Muscle of back (tissue), 3 donors: ENCODE measurements at regions not wholly inside any gene's neighbourhood (a gene's known extent, or its start where the extent isn't known, plus 50 kb on each side); places are given as distances from the start of the nearest gene placed in this dataset.

ENCODE experiments used
- DNase-seq, 3 donors: peaks; one replicate each; pipeline versions ENCODE4 v3.0.0 to v3.0.0-alpha.2; 2013

DNA sequence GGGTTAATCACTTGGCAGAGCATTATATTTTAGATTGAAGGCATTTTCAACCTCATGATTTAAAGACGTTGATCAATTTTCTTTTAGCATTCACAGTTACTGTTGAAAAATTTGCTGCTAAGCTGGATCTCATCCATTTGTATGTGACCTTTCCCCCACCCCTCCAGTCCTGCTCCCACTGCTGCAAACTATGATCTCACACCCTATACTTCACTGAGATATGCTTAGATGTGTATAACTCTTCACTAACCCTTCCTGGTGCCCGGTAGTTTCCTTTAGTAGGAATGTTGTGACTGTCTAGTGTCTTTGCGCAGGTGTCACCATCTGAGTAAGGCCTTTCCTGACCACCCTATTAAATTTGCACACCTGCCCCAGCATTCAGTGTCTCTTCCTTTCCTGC is 67.0 kb upstream of the C1orf21 start:
- no peak for DNase-seq

DNA sequence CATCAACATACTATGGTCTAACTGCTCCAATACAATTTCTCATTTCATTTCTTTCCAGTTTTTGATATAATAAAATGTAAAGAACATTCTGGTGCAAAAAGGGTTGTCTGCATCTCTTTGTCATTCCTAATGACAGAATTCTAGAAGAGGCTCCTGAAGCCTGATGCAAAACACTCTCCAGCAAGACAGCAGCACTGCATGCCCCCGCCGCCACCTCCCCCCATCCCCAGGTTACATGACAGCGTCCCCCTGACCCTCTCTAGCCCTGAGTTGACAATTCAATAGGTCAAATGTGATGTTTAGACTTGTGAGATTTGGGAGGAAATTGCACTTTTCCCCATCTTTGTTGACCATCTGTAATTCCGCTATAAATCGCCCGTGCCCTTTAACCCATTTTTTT is 64.6 kb upstream of the C1orf21 start:
- DNase-seq = no peak

DNA sequence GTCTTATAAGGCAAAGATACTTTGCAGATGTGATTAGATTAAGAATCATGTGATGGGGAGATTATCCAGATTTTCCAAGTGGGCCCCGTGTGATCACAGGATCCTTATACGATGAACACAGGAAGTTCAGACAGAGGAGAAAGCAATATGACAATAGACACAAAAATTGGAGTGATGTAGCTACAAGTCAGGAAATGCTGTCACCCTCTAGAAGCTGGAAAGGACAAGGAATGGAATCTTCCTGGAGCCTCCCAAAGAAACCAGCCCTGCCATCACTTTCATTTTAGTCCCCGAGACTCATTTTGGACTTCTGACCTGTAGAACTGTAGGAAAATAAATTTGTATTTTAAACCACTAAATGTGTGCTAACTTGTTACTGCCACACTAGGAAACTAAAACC is 61.9 kb upstream of the C1orf21 start:
- DNase-seq = no peak

DNA sequence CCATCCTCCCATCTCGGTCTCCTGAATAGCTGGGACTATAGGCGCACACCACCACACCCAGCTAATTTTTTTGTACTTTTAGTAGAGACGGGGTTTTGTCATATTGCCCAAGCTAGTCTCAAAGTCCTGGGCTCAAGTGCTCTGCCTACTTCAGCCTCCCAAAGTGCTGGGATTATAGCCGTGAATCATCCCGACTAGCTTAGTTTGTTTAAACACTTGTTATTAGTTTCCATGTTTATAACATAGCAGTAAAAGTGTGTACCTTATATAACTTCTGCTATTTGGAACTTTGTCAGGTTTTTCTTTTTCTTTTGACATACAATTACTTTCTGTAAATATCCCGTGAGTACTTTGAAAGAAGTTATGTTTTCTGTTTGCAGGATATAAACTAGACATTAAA is 60.6 kb upstream of the C1orf21 start:
- no peak for DNase-seq

DNA sequence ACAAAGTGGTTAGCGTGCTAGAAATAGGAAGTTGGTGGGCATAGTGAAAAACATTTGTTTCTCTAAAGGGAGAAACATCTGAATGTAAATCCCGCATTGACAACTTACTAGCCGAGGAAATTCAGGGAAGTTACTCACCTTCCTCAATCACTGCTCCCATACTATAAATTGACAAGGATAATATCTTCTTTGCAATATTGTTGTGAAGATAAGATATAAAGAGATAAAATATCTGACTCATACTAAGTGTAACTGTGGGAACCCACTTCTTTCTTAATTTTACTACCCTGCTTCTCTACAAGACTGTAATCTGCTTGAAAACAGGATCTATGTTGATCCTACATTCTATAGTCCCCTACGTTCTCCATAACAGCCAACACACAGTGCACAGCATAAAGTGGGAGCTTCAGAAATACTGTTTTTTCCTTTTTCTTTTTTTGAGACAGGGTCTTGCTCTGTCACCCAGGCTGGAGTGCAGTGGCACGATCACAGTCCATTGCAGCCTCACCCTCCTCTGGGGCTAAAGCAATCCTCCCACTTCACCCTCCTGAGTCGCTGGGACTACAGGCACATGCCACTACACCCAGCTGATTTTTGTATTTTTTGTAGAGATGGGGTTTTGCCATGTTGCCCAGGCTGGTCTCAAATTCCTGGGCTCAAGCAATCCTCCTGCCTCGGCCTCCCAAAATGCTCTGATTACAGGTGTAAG is 57.4 kb upstream of the C1orf21 start:
- no peak for DNase-seq

DNA sequence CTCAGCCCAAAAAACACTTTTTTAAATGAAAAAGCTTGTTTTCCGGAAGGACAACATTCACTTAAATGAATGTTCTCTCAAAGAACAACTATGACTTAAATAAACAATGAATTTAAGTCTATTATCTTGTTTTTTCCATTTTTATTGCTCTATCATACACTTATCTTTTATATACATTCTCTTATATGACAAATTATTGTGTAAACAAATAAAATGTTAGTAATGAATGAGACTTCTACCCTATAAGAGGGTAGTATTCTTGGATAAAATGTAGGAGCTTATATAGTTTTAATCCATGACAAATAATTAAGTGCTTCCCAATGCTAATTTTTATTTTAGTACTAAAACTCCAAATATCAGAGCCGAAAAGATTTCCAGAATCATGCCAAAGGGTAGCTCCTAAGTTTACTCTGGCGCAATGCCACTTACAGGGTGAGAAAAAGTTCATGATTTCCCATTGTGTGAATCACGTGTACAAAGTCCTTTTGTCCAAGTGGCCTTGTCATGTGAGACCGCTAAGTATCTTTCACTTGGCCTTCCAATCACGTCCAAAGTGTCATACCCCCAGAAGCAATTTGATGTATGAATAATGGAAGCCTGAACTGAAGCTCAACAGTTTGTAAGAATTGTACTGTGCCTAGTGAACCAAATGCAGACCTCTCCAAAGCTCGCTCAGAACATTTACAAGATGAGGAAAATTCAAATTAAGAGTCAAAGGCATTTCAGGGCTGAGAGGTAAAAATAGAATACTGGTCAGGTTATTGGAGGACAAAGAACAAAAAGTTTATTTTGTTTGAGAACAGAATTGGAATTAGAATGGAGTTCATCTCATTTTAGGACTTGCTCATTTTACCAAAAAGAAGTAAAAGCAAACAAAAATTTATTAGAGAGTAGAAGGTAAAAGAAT is 56.6 kb upstream of the C1orf21 start:
- peak in 2 of 3 donors; percentile 14 to 15 for DNase-seq

DNA sequence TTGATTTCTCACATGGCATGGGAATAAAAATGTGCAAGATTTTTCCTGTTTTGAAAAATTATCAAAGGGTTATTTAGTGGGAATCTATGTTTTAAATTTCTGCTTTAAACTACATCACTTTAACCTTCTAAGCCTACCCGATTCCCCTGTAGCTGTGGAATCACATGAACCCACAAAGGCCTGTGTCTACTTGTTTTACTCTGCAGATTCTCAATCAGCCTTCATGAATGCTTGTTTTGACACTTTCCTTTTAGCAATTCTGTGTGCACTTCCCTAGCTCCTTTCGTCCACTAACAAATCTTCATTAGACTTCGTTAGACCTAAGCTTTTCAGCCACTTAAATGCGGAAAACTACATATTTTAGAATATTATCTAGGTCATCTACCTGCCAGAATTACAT is 56.0 kb upstream of the C1orf21 start:
- no peak for DNase-seq
